ENCODE measurements at regions not wholly inside any gene's neighbourhood (a gene's known extent, or its start where the extent isn't known, plus 50 kb on each side); places are given as distances from the start of the nearest gene placed in this dataset.

- peak; percentile 51; the same call in 1 of the 2 replicates for TF ChIP-seq CTCF (tag by site-specific recombination; IDR thresholded peaks at IDR 0.05)
- no peak for TF ChIP-seq ZNF184 (tag by site-specific recombination; IDR thresholded peaks at IDR 0.05)
- TF ChIP-seq ZNF302 (tag by site-specific recombination; IDR thresholded peaks at IDR 0.05; ENCODE audit: low read depth), result no peak
- no peak for TF ChIP-seq AEBP2 (tag by site-specific recombination; IDR thresholded peaks at IDR 0.05; ENCODE audit: borderline replicate concordance)
- TF ChIP-seq ZSCAN30 (tag by site-specific recombination; IDR thresholded peaks at IDR 0.05), result no peak
- no peak for TF ChIP-seq YY1 (tag by site-specific recombination; IDR thresholded peaks at IDR 0.05)
- TF ChIP-seq BCL11A (tag by site-specific recombination; IDR thresholded peaks at IDR 0.05; ENCODE audit: low read depth), result no peak
- no peak for TF ChIP-seq PRDM10 (tag by site-specific recombination; IDR thresholded peaks at IDR 0.05)
- TF ChIP-seq ZBTB11 (tag by site-specific recombination; conservative IDR thresholded peaks at IDR 0.05; ENCODE audit: low read depth), result no peak
- TF ChIP-seq ZFP41 (tag by site-specific recombination; IDR thresholded peaks at IDR 0.05; ENCODE audit: borderline replicate concordance), result no peak
- peak; percentile 29; the same call in 1 of the 2 replicates for TF ChIP-seq ZNF335 (tag by site-specific recombination; conservative IDR thresholded peaks at IDR 0.05)
- TF ChIP-seq ZNF132 (tag by site-specific recombination; IDR thresholded peaks at IDR 0.05; ENCODE audit: borderline replicate concordance), result no peak
These were observed 201.7 kb downstream of the EXOC5 start for GRCh38 chr14:57066887-57067513.
